ENCODE measurements at regions not wholly inside any gene's neighbourhood (a gene's known extent, or its start where the extent isn't known, plus 50 kb on each side); places are given as distances from the start of the nearest gene placed in this dataset.
A peak's percentile ranks its signal among the peaks of the same experiment; 100 is the strongest.

- Histone ChIP-seq H3K27me3 (ENCODE audit: control insufficient read depth, insufficient read depth, low read length, poor library complexity, severe bottlenecking) (no peaks in the 10 kb centered on the region), H3K9ac (ENCODE audit: extremely low read depth, low read length, poor library complexity, severe bottlenecking) (no peak overlapping the region), H3K4me3 (ENCODE audit: low read length) (no peak overlapping the region), H3K36me3 (ENCODE audit: control insufficient read depth, insufficient read depth, low read length) (no peaks in the 10 kb centered on the region), H3K9me3 (ENCODE audit: control insufficient read depth, low read length) (no peaks in the 10 kb centered on the region), H3K27ac (ENCODE audit: low read depth, low read length) (no peak overlapping the region), H3K4me1 (ENCODE audit: control insufficient read depth, insufficient read depth, low read length) (no peaks in the 10 kb centered on the region)
- no peak for DNase-seq
- Mint-ChIP-seq H3K27ac (no peak overlapping the region), H3K4me3 (no peak overlapping the region), H3K27me3 (ENCODE audit: insufficient read depth) (no peaks in the 10 kb centered on the region), H3K9me3 (no peaks in the 10 kb centered on the region), H3K36me3 (ENCODE audit: low read depth) (no peaks in the 10 kb centered on the region), H3K4me1 (no peaks in the 10 kb centered on the region)
- TF ChIP-seq, protein P1, sequence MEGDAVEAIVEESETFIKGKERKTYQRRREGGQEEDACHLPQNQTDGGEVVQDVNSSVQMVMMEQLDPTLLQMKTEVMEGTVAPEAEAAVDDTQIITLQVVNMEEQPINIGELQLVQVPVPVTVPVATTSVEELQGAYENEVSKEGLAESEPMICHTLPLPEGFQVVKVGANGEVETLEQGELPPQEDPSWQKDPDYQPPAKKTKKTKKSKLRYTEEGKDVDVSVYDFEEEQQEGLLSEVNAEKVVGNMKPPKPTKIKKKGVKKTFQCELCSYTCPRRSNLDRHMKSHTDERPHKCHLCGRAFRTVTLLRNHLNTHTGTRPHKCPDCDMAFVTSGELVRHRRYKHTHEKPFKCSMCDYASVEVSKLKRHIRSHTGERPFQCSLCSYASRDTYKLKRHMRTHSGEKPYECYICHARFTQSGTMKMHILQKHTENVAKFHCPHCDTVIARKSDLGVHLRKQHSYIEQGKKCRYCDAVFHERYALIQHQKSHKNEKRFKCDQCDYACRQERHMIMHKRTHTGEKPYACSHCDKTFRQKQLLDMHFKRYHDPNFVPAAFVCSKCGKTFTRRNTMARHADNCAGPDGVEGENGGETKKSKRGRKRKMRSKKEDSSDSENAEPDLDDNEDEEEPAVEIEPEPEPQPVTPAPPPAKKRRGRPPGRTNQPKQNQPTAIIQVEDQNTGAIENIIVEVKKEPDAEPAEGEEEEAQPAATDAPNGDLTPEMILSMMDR (conservative IDR thresholded peaks at IDR 0.05) = no peak
These were observed 175.0 kb downstream of the NEDD1 start for GRCh38 chr12:97082029-97082428.

DNA sequence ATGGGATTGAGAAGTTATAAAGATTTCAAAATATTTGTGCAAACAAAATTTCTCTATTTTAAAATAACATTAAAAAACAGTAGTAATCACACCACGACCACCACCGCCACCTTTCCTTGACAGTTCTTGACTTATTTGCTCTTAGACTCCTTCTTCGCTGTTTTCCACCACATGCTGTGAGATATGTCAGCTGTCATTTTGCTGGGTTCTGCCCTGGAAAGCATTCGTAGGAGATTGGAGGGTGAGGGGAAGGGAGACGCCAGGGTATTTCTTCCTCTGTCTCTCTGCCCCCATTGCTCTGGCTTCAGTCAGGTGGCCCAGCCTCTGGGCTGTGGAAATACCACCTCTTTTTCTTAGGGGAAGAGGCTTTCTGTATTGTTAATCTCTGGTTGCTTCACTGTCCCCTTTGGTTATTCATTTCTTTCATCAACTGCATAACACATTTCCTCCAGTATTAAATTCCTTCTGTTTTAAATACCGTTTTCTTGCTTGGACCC lies 186.2 kb downstream of the NEDD1 start:
- no peak overlapping the region for H3K27ac Mint-ChIP-seq

GRCh38 chr12:97097734-97098133 lies 190.7 kb downstream of the NEDD1 start:
- Mint-ChIP-seq H3K4me3 (no peak overlapping the region), H3K36me3 (ENCODE audit: low read depth) (peaks cover 6% of the 10 kb centered on the region), H3K27ac (peak overlapping the region; percentile 2), H3K27me3 (ENCODE audit: insufficient read depth) (no peaks in the 10 kb centered on the region), H3K9me3 (peaks cover 19% of the 10 kb centered on the region), H3K4me1 (peaks cover 12% of the 10 kb centered on the region)
- no peaks in the 10 kb centered on the region for H3K4me1 ChIP-seq (ENCODE audit: control insufficient read depth, insufficient read depth, low read length)
- no peaks in the 10 kb centered on the region for H3K9me3 ChIP-seq (ENCODE audit: control insufficient read depth, low read length)
- DNase-seq = peak; percentile 55
- no peak overlapping the region for H3K9ac ChIP-seq (ENCODE audit: extremely low read depth, low read length, poor library complexity, severe bottlenecking)
- TF ChIP-seq, protein P1 (conservative IDR thresholded peaks at IDR 0.05) = no peak
- WGBS, 2 experiments (ENCODE audit: insufficient coverage in 1 of 2, insufficient read length in 1 of 2) = 70 to 71% methylated on average over 1 of the region's 1 CpG
- no peaks in the 10 kb centered on the region for H3K27me3 ChIP-seq (ENCODE audit: control insufficient read depth, insufficient read depth, low read length, poor library complexity, severe bottlenecking)
- H3K27ac ChIP-seq (ENCODE audit: low read depth, low read length) = no peak overlapping the region
- H3K4me3 ChIP-seq (ENCODE audit: low read length) = no peak overlapping the region
- H3K36me3 ChIP-seq (ENCODE audit: control insufficient read depth, insufficient read depth, low read length) = no peaks in the 10 kb centered on the region

More for the DNA sequence above, 186.2 kb downstream of the NEDD1 start:
- Histone ChIP-seq H3K9me3 (ENCODE audit: control insufficient read depth, low read length) (no peaks in the 10 kb centered on the region), H3K27ac (ENCODE audit: low read depth, low read length) (no peak overlapping the region), H3K4me1 (ENCODE audit: control insufficient read depth, insufficient read depth, low read length) (no peaks in the 10 kb centered on the region), H3K36me3 (ENCODE audit: control insufficient read depth, insufficient read depth, low read length) (no peaks in the 10 kb centered on the region), H3K9ac (ENCODE audit: extremely low read depth, low read length, poor library complexity, severe bottlenecking) (no peak overlapping the region), H3K27me3 (ENCODE audit: control insufficient read depth, insufficient read depth, low read length, poor library complexity, severe bottlenecking) (no peaks in the 10 kb centered on the region), H3K4me3 (ENCODE audit: low read length) (no peak overlapping the region)
- 88 to 90% methylated on average over 2 to 6 of the region's 6 CpGs for WGBS, 2 experiments (ENCODE audit: insufficient coverage in 1 of 2, insufficient read length in 1 of 2)
- no peaks in the 10 kb centered on the region for H3K27me3 Mint-ChIP-seq (ENCODE audit: insufficient read depth)
- TF ChIP-seq, protein P1 (conservative IDR thresholded peaks at IDR 0.05) = no peak
- no peak for DNase-seq
- H3K9me3 Mint-ChIP-seq = no peaks in the 10 kb centered on the region
- H3K4me1 Mint-ChIP-seq = peaks cover 20% of the 10 kb centered on the region
- no peaks in the 10 kb centered on the region for H3K36me3 Mint-ChIP-seq (ENCODE audit: low read depth)
- H3K4me3 Mint-ChIP-seq = no peak overlapping the region

Data from endodermal cell (in vitro differentiated cells).